WTC11 (cell line): ENCODE measurements at regions not wholly inside any gene's neighbourhood (a gene's known extent, or its start where the extent isn't known, plus 50 kb on each side); places are given as distances from the start of the nearest gene placed in this dataset.
A peak's percentile ranks its signal among the peaks of the same experiment; 100 is the strongest.

ENCODE experiments used
- ATAC-seq: fragments of 200-7000 bp; cut with Tn5 transposase; 2 replicates; pipeline ENCODE4 v1.10.0; 2021; ENCODE audit warnings: mild to moderate bottlenecking, moderate library complexity
- CTCF ChIA-PET: fragments of 300-600 bp; sonication (Branson Sonifier 250); formaldehyde crosslinking; loops from one replicate; lab custom pipeline; 2021; ENCODE audit warnings: antibody characterized with exemption; lab: Charles Lee
- POLR2A ChIA-PET: fragments of 350-600 bp; sonication (Branson Sonifier 250); formaldehyde crosslinking; loops from one replicate; lab custom pipeline; 2021; ENCODE audit warnings: antibody characterized with exemption; lab: Charles Lee
- DNase-seq: peaks from one replicate; pipeline ENCODE4 v3.0.0; 2021; ENCODE audit warnings: low spot score
- H3K27ac Mint-ChIP-seq: 2 replicates; pipeline ENCODE4 v1.8.0; 2021; ENCODE audit warnings: mixed read lengths
- H3K27me3 Mint-ChIP-seq: 2 replicates; pipeline ENCODE4 v1.8.0; 2021; ENCODE audit warnings: low read depth, mild to moderate bottlenecking, moderate library complexity, mixed read lengths
- H3K36me3 Mint-ChIP-seq: 2 replicates; pipeline ENCODE4 v1.8.0; 2021; ENCODE audit warnings: mixed read lengths
- H3K4me1 Mint-ChIP-seq: 2 replicates; pipeline ENCODE4 v1.8.0; 2022; ENCODE audit warnings: mixed read lengths
- H3K4me3 Mint-ChIP-seq: 2 replicates; pipeline ENCODE4 v1.8.0; 2021; ENCODE audit warnings: mild to moderate bottlenecking, moderate library complexity, mixed read lengths
- H3K9me3 Mint-ChIP-seq: 2 replicates; pipeline ENCODE4 v1.8.0; 2021; ENCODE audit warnings: mixed read lengths
- GABPB1 ChIP-seq: sonication (generic); formaldehyde crosslinking; IDR thresholded peaks from 2 replicates; pipeline ENCODE4 v1.8.1; 2023; ENCODE audit warnings: mild to moderate bottlenecking, missing genetic modification reagents
- MYBL2 ChIP-seq: sonication (generic); formaldehyde crosslinking; IDR thresholded peaks from 2 replicates; pipeline ENCODE4 v1.8.1; 2023; ENCODE audit warnings: mild to moderate bottlenecking, moderate library complexity, missing genetic modification reagents
- SOX15 ChIP-seq: fragments of 250-450 bp; sonication (Bioruptor Pico); IDR thresholded peaks from 2 replicates; pipeline ENCODE4 v1.9.0; 2021; ENCODE audit warnings: mild to moderate bottlenecking
- TCF7 ChIP-seq: sonication (generic); formaldehyde crosslinking; IDR thresholded peaks from 2 replicates; pipeline ENCODE4 v1.8.0; 2022; ENCODE audit warnings: mild to moderate bottlenecking, low read depth, missing genetic modification reagents, moderate library complexity
- USF2 ChIP-seq: sonication (generic); formaldehyde crosslinking; IDR thresholded peaks from 2 replicates; pipeline ENCODE4 v1.8.1; 2023; ENCODE audit warnings: mild to moderate bottlenecking, missing genetic modification reagents, moderate library complexity
- TF ChIP-seq, protein P1 (sequence below): sonication (generic); formaldehyde crosslinking; IDR thresholded peaks from 2 replicates; pipeline ENCODE4 v1.8.0; 2023; ENCODE audit warnings: mild to moderate bottlenecking, missing genetic modification reagents
- TF ChIP-seq, protein P2 (sequence below): fragments of 250-450 bp; sonication (Bioruptor Pico); IDR thresholded peaks from 2 replicates; pipeline ENCODE4 v1.9.0; 2021; ENCODE audit warnings: mild to moderate bottlenecking
- TF ChIP-seq, protein P3 (sequence below): sonication (generic); formaldehyde crosslinking; IDR thresholded peaks from 2 replicates; pipeline ENCODE4 v1.8.0; 2022; ENCODE audit warnings: mild to moderate bottlenecking, missing genetic modification reagents

DNA sequence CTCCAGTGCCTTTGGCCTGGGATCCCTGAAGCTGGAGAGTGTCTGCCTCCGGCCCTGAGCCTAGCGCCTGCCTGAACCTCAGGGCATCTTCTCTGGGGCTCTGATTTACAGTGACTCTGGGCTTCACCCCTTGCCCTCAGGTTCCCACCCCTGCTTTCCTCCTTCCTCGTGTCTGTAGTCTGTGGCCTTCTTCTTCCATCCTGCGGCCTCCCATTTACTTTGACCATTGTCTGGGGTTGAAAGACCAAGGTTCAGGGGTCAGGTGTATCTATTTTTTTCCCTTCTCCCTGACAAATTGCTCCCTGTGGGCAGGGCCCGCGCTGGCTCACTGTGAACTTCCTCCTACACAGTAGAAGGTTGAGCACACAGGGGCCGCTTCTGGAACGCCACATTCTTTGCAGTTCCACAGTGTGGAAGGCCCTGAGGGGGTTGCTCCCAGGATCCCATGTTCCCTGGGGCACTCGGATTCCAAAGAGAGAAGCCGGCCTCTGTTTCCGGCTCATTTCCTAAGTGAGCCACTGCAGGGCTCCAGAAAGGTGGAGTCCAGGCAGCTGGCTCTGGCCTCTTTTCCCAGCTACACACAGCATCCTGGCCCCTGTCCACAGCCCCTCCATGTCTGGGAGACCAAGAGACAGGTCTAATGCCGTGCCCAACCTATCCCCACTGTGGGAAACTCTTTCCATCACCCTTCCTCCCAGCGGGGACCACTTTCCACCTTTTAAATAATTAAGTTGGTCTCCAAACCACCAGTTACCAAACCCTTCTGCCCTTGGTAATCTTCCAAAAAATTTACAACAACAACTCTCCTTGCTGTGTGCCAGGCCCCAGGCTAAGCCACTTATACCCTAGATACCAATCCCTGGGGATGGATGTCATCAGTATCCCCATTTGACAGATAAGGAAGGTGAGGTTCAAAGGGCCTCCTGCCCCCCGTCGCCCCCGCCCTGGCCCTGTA is 140.3 kb upstream of the IER5L start:
- Mint-ChIP-seq H3K4me3 (no peak overlapping the region), H3K4me1 (peaks cover 19% of the 10 kb centered on the region), H3K27me3 (no peaks in the 10 kb centered on the region), H3K9me3 (no peaks in the 10 kb centered on the region), H3K36me3 (no peaks in the 10 kb centered on the region), H3K27ac (no peak overlapping the region)
- no peak for DNase-seq
- POLR2A ChIA-PET = no interaction called here
- CTCF ChIA-PET = interaction anchor here (0.7 to 2.7 kb wide), 7 partner anchors 14 to 187 kb away, joined by 3 to 10 read pairs (median 3); no protein-coding TSS in a partner anchor
- ATAC-seq = no peak
- TF ChIP-seq MYBL2 (CRISPR knock-in tag) = no peak
- 0 out of 2 replicates have a peak, but pooled peaks have one; percentile 23 for TF ChIP-seq GABPB1 (CRISPR knock-in tag)

DNA sequence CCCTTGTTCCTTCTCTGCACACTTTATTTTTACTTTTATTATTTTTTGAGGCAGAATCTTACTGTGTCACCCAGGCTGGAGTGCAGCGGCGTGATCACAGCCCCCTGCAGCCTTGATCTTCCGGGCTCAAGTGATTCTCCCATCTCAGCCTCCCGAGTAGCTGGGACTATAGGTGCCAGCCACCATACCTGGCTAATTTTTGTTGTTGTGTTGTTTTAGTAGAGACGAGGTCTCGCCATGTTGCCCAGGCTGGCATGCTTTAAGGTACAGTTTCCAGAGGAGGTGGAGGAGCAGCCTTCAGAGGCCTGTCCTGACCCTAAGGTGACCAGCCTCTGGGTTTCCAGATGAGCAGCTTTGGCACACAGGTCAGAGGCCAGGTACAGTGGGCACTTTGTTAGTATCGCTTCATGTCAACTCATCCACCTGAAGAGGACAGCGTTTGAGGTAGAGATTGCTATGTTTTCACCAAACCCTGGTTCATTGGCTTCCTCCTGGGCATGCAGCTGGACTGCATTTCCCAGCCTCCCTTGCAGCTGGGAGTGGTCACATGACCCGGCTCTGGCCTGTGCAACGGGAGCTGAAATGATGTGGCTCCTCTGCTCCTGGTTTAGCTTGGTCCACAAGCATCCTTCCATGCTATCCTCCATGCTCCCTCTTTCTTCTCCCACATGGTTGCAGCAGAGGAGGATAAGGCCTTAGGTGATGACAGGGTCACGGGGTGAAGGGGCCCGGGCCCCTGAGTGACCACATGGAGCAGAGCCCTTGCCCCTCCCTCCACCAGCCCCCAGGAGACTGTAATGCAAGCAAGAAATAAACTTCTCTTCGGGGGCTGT is 139.3 kb upstream of the IER5L start:
- H3K27me3 Mint-ChIP-seq = no peaks in the 10 kb centered on the region
- POLR2A ChIA-PET = no interaction called here

DNA sequence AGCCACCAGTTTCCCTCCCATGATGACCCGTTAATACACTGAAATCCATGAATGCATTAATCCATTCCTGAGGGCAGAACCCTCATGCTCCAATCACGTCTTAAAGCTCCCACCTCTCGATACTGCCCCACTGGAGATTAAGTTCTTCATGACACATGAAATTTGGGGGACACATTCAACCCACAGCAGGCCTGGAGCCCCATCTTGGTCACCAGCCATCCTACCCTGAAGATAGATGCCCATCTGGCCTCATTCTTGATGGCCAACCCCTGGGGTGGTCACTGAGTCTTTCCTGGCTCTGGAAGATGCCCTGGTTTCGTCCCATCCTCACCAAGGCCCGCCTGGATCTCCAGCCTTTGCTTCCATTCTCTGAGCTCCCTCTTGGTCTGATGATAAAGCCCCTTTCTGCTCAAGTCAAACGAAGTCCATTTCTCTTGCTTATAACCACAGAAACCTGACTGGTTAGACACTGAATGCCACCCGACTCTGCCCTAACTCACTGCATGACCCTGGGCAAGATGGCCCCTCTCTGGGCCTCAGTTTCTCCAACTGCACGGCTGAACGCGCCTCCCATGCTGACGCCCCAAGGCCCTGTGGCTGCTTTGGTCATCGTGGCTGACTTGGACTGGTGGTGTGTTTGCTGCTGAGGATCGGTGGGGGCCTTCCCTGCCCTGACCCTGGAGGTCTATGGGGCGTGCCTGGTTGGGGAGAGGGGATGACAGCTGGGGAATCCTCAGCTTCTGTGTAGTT is 138.4 kb upstream of the IER5L start:
- DNase-seq (no peak), ATAC-seq (no peak)
- Mint-ChIP-seq H3K27me3 (no peaks in the 10 kb centered on the region), H3K4me1 (peaks cover 14% of the 10 kb centered on the region), H3K36me3 (no peaks in the 10 kb centered on the region), H3K4me3 (no peak overlapping the region), H3K9me3 (no peaks in the 10 kb centered on the region), H3K27ac (no peak overlapping the region)
- CTCF ChIA-PET = interaction anchor here (1.2 kb wide), 1 partner anchor 17 kb away, joined by 6 read pairs; no protein-coding TSS in a partner anchor
- POLR2A ChIA-PET = no interaction called here
- TF ChIP-seq MYBL2 (CRISPR knock-in tag) = no peak
- 0 out of 2 replicates have a peak, but pooled peaks have one; percentile 47 for TF ChIP-seq TCF7 (CRISPR knock-in tag)
- TF ChIP-seq SOX15 (CRISPR knock-in tag) = no peak
- TF ChIP-seq, protein P1, sequence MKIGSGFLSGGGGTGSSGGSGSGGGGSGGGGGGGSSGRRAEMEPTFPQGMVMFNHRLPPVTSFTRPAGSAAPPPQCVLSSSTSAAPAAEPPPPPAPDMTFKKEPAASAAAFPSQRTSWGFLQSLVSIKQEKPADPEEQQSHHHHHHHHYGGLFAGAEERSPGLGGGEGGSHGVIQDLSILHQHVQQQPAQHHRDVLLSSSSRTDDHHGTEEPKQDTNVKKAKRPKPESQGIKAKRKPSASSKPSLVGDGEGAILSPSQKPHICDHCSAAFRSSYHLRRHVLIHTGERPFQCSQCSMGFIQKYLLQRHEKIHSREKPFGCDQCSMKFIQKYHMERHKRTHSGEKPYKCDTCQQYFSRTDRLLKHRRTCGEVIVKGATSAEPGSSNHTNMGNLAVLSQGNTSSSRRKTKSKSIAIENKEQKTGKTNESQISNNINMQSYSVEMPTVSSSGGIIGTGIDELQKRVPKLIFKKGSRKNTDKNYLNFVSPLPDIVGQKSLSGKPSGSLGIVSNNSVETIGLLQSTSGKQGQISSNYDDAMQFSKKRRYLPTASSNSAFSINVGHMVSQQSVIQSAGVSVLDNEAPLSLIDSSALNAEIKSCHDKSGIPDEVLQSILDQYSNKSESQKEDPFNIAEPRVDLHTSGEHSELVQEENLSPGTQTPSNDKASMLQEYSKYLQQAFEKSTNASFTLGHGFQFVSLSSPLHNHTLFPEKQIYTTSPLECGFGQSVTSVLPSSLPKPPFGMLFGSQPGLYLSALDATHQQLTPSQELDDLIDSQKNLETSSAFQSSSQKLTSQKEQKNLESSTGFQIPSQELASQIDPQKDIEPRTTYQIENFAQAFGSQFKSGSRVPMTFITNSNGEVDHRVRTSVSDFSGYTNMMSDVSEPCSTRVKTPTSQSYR (CRISPR knock-in tag) = no peak

More for the DNA sequence above, 139.3 kb upstream of the IER5L start:
- Mint-ChIP-seq H3K36me3 (no peaks in the 10 kb centered on the region), H3K4me3 (no peak overlapping the region), H3K4me1 (peaks cover 16% of the 10 kb centered on the region), H3K27ac (no peak overlapping the region), H3K9me3 (no peaks in the 10 kb centered on the region)
- CTCF ChIA-PET = interaction anchor here (0.7 to 1.3 kb wide), 6 partner anchors 15 to 179 kb away, joined by 3 to 6 read pairs (median 3); no protein-coding TSS in a partner anchor
- peak; percentile 97 for TF ChIP-seq USF2 (CRISPR knock-in tag)
- TF ChIP-seq, protein P2, sequence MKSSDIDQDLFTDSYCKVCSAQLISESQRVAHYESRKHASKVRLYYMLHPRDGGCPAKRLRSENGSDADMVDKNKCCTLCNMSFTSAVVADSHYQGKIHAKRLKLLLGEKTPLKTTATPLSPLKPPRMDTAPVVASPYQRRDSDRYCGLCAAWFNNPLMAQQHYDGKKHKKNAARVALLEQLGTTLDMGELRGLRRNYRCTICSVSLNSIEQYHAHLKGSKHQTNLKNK = no peak
- TF ChIP-seq, protein P3, sequence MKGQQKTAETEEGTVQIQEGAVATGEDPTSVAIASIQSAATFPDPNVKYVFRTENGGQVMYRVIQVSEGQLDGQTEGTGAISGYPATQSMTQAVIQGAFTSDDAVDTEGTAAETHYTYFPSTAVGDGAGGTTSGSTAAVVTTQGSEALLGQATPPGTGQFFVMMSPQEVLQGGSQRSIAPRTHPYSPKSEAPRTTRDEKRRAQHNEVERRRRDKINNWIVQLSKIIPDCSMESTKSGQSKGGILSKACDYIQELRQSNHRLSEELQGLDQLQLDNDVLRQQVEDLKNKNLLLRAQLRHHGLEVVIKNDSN (CRISPR knock-in tag) = peak; percentile 98
- peak; percentile 45 for DNase-seq
- ATAC-seq = peak; percentile 55
